SIG-M5 treated with dmso at 0.1 percent for 504 hours (cell line): ENCODE measurements at regions not wholly inside any gene's neighbourhood (a gene's known extent, or its start where the extent isn't known, plus 50 kb on each side); places are given as distances from the start of the nearest gene placed in this dataset.
"Not testable (repeated sequence)": the region's sequence is repeated elsewhere in the genome, so short reads cannot be mapped to it uniquely, and the experiment has no call there.

Experiments
- DNase-seq: peaks from one replicate; lab custom pipeline; 2025; ENCODE audit not compliant: unreplicated experiment; lab: John Stamatoyannopoulos, UW

DNA sequence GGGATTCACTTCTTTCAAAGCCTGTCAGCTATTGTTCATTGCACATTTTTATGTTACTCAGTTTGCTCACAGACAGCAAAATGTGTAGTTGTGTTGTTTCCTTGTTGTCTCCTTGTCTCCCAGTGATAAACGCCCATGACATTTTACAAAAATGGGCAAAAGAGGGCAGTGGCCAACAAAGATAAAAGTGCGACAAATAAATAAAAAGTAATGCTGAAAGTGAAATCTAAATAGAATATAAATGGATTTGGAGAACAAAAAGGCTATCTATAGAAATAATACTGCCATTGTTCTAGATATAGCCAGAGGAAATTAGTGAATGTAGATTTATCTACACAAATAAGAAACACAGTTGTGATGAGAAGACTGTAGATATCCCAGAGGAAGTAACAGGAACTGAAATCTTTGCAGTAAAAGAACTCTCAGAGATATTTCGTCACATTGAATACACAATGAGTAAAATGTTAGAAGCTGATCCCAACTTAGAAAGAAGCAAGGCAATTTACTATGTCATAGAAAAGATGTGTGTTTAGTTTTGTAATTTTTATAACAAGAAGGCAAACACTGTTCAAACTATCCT, 1186.2 kb upstream of the FAM98A start:
- DNase-seq, result no peak

DNA sequence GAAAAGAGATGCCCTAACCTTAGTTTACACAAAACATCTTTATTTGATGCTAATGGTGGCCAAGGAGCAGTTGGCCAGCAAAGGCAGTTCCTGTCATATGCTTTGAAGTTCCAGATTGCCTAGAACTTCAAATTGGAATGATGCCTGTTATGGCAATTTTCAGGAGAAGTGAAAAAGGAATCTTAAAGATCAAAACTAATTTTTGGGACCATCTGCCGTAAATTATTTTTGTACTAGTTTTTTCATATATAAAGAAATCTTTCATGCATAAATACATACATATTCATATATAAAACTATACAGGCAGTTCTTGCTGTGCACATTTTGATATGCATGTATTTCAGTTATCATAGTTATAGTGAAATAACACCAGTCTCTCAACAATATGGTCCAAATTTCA, 1185.6 kb upstream of the FAM98A start:
- DNase-seq, result no peak

DNA sequence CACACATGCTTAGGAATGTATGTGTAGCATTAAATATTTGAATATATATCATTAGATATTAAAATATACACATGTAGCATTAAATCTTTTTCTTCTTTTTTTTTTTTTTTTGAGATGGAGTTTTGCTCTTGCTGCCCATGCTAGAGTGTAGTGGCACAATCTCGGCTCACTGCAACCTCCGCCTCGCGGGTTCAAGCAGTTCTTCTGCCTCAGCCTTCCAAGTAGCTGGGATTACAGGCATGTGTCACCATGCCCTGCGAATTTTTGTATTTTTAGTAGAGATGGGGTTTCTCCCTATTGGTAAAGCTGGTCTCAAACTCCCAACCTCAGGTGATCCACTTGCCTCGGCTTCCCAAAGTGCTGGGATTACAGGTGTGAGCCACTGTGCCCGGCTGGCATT, 1151.6 kb upstream of the FAM98A start:
- DNase-seq, result not testable (repeated sequence)

DNA sequence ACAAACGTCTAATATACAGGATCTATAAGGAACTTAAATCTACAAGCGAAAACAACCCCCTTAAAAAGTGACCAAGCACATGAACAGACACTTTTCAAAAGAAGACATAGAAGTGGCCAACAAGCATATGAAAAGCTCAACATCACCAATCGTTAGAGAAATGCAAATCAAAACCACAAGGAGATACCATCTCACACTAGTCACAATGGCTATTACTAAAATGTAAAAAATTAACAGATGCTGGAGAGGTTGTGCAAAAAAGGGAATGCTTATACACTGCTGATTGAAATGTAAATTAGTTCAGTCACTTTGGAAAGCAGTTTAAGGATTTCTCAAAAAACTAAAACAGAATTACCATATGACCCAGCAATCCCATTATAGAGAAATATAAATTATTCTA, 1148.5 kb upstream of the FAM98A start:
- no peak for DNase-seq

DNA sequence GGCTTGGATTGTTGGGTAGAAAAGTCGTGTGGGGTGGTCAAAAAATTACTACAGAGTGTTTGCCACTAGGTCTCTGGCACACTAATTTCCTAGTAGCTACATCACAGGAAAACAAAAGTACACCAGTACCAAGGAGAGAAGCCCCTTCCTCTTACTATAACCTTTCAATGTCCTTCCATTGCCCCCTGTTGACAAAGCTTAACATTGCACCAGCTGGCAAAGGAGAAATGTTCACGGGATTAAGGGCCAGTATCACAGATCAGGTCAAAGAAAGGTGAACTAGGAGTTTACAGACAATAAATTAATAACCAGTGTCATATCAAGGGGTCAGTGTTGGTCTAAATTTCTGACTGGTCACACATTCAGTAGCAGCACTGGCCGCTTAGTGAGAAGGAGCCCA, 1139.6 kb upstream of the FAM98A start:
- DNase-seq, result no peak

DNA sequence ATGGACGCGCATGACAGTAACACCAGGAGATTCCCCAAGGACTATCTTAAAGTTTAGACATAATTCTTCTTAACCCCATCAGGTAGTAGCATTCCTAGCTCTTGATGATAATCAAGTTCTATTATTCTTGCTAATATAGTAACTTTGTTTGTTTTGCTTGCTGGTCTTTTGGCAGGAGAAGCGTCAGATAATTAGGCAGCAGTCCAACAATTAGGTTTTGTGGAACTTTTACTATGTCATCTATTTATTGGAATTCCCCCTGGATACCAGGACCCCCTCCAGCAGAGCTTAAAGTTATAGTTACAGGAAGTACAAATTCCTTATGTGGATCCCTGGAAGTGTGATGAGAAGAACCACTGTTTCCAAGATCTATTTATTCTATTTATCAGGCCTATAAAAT, 1138.0 kb upstream of the FAM98A start:
- no peak for DNase-seq

DNA sequence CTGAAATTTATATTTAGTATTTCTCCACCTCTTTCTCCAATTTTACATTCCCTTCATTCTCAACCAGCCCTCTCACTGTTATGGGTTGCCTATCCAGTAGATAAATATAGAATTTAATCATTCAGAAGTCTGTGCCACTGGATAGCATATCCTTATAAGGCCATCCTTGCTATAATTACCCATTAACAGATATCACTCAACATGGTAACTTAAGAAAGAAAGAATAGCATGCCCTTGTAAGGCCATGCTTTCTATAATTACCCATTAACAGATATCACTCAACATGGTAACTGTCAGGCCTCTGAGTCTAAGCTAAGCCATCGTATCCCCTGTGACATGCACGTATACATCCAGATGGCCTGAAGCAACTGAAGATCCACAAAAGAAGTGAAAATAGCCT, 1137.4 kb upstream of the FAM98A start:
- DNase-seq, result no peak

DNA sequence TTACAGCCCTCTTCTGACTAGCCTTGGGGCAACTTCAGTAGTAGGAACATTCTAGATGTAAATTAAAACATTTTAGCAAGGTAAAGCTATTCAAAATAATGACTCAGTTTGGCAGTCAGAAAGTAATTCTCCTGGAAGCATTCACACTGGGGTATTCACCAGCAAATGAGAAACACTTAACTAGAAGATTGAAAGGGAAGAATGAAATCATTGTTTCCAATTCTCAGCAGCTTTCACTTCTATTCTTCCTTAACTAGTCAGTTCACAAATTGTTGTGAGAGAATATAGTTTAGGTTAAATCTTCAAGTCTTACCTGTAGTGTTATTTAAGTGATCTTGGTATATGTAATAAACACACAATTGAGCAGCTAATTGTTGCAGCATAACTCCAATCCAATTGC, 1135.6 kb upstream of the FAM98A start:
- DNase-seq, result no peak

DNA sequence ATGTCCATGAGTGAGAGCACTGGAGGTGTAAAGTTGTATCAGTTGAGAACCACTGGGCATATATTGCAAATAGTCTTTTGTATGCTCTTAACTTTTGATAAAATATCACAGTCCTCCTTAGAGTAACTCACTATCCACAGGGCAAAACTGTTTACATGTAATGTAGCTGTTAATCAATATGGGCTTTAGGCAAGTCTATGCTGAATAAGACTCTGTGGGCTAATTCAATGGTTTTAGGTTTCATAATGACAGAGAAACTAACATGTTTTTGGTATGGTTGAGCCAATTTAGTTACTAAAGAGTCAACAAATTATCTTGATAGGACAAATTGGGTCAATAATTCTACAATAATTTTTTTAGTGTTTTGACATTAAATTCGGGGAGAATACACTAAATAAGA, 1134.9 kb upstream of the FAM98A start:
- no peak for DNase-seq

DNA sequence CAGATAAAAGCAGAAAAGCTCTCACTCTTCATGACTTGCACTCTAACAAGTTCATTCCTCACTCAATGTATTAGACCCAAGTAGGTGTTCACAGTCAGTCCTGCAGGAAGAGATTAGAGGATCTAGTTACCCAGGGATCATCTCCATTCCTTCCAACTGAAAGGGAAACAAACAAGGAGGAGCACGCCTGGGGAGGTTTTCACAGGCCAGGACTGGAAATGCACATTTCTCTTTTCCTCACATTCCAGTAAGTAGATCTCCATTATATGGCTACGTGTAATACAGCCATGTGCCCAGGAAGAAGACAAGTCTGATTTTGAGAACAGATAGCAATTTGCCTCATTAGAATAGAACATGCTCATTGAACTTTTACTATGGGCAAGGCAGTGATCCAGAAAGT, 1132.2 kb upstream of the FAM98A start:
- no peak for DNase-seq

DNA sequence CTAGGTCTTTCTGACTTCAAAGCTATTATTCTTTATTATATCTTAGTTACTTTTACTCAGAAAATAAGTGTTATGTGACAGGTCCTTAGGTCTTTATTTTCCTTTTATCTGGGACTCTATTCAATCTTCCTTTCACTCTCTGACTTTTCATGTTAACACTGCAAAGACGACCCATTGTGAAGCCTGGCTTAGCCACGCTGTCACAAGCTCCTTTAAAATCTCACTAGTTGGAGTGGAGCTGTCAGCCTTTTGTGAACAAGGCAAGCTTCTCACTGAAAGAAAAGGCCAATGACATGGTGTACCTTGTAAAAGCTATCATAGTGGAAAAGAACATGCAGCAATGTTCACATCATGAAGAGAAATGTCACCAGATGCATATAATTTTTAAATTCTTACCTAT, 1130.7 kb upstream of the FAM98A start:
- no peak for DNase-seq

DNA sequence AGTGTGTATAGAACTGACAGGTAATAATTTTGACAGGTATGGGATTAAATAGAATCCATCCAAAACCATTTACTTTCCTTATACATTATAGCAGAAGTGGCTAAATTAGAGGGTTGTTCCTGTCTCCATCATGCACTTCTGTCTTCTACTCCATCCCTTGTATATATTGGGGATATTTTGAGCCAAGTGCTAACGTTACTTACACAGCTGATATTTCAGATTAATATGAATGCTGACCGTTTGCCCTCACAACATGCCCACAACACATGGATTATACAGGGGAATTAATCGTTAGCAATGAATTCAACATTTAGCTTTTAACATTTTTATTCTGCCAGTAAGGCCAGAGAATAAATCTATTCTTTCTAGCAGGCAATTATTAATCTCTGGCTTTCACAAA, 1125.0 kb upstream of the FAM98A start:
- no peak for DNase-seq

DNA sequence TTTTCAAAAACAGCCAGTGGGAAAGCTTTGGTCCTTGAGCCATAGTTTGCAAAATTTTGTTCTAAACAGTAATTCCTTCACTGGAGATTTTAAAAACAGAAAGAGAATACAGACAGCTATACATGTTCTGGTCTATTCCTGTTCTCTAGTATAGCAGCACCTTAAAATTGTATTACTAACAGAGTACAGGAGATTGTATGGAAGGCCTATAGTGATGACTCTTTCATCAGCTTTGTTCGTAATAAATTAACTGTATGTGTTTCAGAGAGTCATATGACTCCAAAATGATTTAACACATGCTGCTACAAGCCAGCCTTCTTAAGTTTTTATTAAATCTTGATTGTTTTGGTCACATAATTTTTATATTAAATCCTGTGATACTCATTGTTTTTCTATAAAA, 1124.6 kb upstream of the FAM98A start:
- no peak for DNase-seq

DNA sequence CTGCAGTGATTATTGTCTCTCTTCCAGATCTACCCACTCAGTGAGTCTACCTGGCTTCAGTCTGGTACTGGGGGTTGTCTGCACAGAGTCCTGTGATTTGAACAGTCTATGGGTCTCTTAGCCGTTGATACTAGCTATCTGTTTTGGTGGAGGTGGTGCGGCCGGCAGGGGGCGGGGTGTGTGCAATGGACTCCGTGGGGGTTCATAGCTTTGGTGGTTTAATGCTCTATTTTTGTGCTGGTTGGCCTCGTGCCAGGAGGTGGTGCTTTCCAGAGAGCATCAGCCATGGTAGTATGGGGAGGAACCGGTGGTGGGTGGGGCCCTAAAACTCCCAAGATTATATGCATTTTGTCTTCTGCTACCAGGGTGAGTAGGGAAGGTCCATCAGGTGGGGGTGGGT, 1120.1 kb upstream of the FAM98A start:
- DNase-seq, result no peak

DNA sequence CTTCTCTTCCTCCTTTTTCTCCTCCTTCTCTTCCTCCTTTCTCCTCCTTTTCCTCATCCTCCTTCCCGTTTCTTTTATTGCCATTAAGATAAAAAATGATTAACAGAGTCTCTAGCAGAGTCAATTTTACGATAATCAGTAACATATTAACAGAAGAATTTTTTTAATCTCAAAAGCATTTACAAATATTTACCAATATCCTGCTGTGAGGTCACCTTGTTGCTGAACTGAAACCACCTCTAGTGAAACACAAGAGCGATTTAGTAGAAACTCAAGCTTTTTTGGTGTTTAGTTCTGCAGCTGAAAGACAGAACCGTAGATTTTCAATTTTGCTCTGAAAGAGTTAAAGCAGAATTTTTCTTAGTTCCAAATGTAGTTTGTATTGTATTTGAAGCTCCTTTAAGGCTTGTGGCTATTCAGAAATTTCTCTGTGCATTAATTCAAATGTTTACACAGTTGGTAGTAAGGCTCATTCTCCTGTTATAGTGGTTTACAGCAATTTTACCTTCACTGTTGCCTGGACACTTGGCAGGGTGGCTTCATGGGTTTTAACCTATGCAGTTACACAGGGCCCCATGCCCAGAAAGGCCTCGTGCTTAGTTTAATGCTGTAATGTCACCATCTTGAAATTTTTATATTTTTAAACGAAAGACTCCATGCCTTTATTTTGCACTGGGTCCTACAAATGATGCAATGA, 1106.6 kb upstream of the FAM98A start:
- no peak for DNase-seq

DNA sequence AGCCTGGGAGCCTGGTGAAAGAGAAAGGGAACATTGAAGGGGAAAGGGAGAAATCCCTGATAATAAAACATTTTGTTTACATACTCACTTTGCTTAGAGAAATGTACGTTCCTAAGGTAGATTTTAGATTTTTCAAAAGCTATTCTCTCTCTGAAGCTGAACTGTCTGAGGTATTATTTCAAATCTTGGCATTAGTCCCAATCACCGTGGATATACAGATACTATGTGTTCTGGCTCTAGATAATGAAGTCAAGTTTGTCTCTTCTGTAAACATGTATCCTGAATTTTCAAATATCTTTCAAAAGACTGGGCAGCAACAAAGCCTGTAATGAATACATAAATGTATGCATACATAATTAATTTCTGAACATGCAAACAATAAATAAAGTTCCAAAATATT, 1104.2 kb upstream of the FAM98A start:
- DNase-seq, result no peak

DNA sequence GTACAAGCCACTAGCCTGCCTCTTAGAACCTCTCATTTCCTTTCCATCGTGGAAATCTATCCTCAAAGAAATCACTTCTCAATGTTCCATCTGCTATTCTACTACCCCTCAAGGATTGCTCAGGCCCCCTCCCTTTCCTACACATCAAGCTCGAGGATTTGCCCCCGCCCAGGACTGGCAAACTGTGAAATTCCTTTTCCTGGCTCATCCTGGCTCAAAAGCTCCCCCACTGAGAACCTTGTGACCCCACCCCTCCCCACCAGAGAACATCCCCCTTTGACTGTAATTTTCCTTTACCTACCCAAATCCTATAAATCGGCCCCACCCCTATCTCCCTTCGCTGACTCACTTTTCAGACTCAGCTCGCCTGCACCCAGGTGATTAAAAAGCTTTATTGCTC, 1103.3 kb upstream of the FAM98A start:
- not testable (repeated sequence) for DNase-seq

DNA sequence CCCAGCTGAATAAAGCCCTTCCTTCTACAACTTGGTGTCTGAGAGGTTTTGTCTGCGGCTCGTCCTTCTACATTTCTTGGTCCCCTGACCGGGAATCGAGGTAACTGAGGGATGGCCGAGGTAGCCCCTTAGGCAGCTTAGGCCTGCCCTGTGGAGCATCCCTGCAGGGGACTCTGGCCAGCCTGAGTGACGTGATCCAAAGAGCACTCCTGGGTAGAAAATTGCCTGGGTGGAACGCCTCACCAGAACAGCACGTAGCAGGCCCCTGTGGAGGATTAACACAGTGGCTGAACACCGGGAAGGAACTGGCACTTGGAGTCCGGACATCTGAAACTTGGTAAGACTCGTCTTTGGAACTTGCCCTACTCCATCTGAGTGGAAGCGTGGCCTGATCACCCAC, 1078.5 kb upstream of the FAM98A start:
- not testable (repeated sequence) for DNase-seq

DNA sequence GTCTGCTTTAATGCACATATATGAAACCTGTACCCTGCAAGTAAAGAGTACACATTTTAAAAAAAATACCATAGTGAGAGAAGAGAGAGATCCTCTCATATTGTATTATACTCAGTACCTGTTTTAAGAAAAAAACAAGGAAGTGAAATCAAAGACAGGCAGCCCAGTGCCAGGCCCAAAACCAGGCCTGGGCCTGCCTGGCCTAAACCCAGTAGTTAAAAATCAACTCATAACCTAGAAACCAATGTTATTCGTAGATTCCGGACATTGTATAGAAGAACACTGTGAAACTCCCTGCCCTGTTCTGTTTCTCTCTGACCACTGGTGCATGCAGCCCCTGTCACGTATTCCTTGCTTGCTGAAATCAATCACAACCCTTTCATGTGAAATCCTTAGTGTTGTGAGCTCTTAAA, 1078.0 kb upstream of the FAM98A start:
- not testable (repeated sequence) for DNase-seq

DNA sequence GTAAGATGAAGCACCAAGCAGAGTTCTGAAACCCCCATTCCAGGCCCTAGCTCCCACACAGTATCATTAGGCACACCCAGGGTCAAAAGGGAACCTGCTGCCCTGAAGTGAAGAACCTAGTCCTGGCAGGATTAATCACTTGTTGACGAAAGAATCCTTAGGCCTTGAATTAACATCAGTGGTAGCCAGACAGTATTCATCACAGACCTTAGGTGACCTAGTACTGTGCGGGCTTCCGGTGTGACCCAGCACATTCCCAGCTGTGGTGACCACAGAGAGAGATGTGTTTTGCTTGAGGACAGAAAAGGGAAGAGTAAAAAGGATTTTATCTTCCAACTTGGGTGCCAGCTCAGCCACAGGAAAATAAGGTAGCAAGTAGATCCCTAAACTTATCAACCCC, 1071.4 kb upstream of the FAM98A start:
- no peak for DNase-seq

DNA sequence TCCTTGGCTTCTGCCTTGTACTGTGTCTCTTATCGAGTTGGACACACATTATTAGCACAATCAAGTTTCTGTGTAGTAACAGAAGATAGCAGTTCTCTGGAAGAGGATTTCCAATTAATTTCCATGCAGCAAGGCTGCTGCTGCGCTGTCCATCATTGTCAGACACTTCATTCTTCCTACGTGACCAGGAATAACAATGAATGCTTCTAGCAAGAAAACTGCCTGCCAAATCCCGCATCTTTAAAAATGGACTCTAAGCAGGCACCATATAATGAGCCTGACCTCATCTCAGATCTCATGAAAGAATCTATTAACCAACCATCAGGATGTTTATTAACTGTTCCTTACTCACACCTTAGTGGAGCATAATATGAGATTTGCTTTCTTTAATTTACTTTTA, 1067.7 kb upstream of the FAM98A start:
- no peak for DNase-seq

DNA sequence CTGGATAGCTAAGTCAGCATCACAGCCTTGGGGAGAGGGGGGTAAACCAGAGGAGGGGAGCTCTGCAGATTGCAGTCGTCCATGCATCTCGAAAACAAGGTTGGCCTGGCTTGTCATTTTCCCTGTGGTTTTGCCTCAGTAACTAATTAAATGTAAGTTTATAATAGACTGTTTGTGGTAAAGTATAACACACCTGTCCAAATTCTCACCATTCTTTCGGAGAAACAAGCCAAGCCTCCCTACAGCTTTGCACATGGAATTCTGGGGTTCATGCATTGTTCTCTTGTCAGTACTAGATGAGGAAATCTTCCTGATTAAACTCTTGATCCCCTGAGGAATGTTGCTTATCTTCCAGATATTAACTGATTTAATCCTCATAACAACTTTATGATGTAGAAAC, 1065.2 kb upstream of the FAM98A start:
- DNase-seq, result no peak

DNA sequence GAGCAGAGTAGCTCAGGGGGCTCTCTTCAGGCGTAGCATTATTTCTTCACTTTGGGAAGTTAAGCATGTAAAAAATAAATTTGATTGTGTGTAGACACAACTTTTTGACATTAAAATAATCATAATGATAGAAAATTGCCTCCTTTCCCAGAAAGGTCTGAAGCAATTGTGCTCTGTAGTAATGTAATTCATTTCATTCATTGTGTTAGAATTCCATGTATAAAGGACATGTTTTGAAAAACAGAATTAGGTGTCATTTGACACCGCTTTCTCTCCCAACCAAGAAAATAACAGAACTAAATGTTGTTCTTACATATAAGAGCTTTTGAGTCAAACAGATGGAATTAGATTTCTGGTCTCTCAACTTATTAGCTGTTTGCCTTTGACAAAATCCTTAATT, 1064.2 kb upstream of the FAM98A start:
- no peak for DNase-seq
